Left lung (tissue), 4 donors: ENCODE measurements at regions not wholly inside any gene's neighbourhood (a gene's known extent, or its start where the extent isn't known, plus 50 kb on each side); places are given as distances from the start of the nearest gene placed in this dataset.

Source experiments
- ATAC-seq: fragments of 200-7000 bp; cut with Tn5 transposase; one replicate; pipeline ENCODE4 v1.9.1; 2020; ENCODE audit warnings: moderate library complexity
- DNase-seq, 4 donors: peaks; one replicate each; pipeline ENCODE4 v3.0.0-alpha.2; 2013 to 2020
- H3K27ac ChIP-seq, 2 donors: fragments of 200-600 bp; sonication (generic) in 1 of 2; one replicate each; pipeline versions ENCODE4 v1.5.0 to v1.8.0; 2020 to 2021
- H3K27me3 ChIP-seq, 2 donors: fragments of 200-600 bp; sonication (generic) in 1 of 2; one replicate each; pipeline versions ENCODE4 v1.5.0 to v1.8.0; 2020 to 2021
- H3K36me3 ChIP-seq, 2 donors: fragments of 200-600 bp; sonication (generic) in 1 of 2; one replicate each; pipeline versions ENCODE4 v1.5.0 to v1.8.0; 2020 to 2021
- H3K4me1 ChIP-seq, 2 donors: fragments of 200-600 bp; one replicate each; pipeline ENCODE4 v1.8.0; 2021
- H3K4me3 ChIP-seq, 2 donors: fragments of 200-600 bp; sonication (generic) in 1 of 2; one replicate each; pipeline versions ENCODE4 v1.5.0 to v1.8.0; 2020 to 2021; ENCODE audit warnings: mild to moderate bottlenecking in 1 of 2
- H3K9me3 ChIP-seq, 2 donors: fragments of 200-600 bp; sonication (generic) in 1 of 2; one replicate each; pipeline versions ENCODE4 v1.5.0 to v1.8.0; 2020 to 2021
- intact Hi-C, 2 donors: fragments of 100-400 bp; cut with DNase I; formaldehyde crosslinking; loops; one replicate each; pipeline versions ENCODE4 v1.11.2 to v1.14.2; 2022
- TF ChIP-seq, protein P1 (sequence below), 2 donors: fragments of 200-600 bp; sonication (generic) in 1 of 2; IDR thresholded peaks; one replicate each; pipeline versions ENCODE4 v1.5.0 to v1.8.0; 2021; ENCODE audit warnings: antibody characterized with exemption in 2 of 2
- donor health status: DM: no; HTN: yes; CAD: no.
- donor health status: DM: no; HTN: no; CAD: no.

GRCh38 chr18:76660571-76661192, 161.7 kb upstream of the ZNF236 start:
- intact Hi-C loops: no loop called here
- Histone ChIP-seq H3K27ac (no peak overlapping the region), H3K9me3 (no peaks in the 10 kb centered on the region), H3K4me3 (no peak overlapping the region), H3K4me1 (no peaks in the 10 kb centered on the region), H3K27me3 (peaks cover 11 to 25% of the 10 kb centered on the region in 2 donors), H3K36me3 (no peaks in the 10 kb centered on the region)
- TF ChIP-seq, protein P1, sequence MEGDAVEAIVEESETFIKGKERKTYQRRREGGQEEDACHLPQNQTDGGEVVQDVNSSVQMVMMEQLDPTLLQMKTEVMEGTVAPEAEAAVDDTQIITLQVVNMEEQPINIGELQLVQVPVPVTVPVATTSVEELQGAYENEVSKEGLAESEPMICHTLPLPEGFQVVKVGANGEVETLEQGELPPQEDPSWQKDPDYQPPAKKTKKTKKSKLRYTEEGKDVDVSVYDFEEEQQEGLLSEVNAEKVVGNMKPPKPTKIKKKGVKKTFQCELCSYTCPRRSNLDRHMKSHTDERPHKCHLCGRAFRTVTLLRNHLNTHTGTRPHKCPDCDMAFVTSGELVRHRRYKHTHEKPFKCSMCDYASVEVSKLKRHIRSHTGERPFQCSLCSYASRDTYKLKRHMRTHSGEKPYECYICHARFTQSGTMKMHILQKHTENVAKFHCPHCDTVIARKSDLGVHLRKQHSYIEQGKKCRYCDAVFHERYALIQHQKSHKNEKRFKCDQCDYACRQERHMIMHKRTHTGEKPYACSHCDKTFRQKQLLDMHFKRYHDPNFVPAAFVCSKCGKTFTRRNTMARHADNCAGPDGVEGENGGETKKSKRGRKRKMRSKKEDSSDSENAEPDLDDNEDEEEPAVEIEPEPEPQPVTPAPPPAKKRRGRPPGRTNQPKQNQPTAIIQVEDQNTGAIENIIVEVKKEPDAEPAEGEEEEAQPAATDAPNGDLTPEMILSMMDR (IDR thresholded peaks at IDR 0.05): no peak
- no peak for ATAC-seq
- no peak for DNase-seq

- TF ChIP-seq, protein P1 (IDR thresholded peaks at IDR 0.05): no peak
- intact Hi-C loops: no loop called here
- Histone ChIP-seq H3K36me3 (no peaks in the 10 kb centered on the region), H3K27me3 (peaks cover 18 to 32% of the 10 kb centered on the region in 2 donors), H3K27ac (no peak overlapping the region), H3K4me1 (no peaks in the 10 kb centered on the region), H3K9me3 (no peaks in the 10 kb centered on the region), H3K4me3 (no peak overlapping the region)
- no peak for ATAC-seq
- no peak for DNase-seq
These were observed 163.6 kb upstream of the ZNF516 start for GRCh38 chr18:76658627-76659026.

DNA sequence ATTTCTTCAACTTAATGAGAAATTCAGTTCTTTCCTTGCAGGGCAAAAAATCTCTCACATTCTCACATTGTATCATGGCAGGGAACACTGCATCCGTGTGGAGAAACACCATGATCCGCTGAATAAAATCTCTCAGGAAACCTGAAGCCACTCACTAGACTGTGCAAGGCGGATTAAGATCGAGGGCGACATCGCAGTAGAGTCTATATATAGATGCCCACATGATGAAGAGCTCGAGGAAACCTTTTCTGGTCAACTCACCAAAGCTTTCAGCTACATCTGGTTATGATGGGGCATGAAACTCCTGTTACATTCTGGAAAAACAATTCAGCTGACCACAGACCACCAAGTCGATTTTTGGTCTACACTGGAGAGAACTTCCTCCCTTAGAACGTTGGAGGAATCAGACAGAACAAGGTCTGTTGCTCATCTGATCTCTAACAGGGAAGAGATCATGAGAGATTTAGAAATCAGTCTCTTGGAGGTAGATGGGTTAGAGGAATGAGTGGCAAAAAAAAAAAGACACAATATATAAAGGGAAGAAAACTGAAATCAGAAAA, 162.9 kb upstream of the ZNF516 start:
- H3K4me3 ChIP-seq: no peak overlapping the region
- TF ChIP-seq, protein P1 (IDR thresholded peaks at IDR 0.05): no peak
- ATAC-seq (no peak), DNase-seq (no peak)
- no peaks in the 10 kb centered on the region for H3K9me3 ChIP-seq
- intact Hi-C loops: no loop called here
- H3K36me3 ChIP-seq: no peaks in the 10 kb centered on the region
- no peaks in the 10 kb centered on the region for H3K4me1 ChIP-seq
- H3K27ac ChIP-seq: no peak overlapping the region
- H3K27me3 ChIP-seq: peaks cover 18 to 32% of the 10 kb centered on the region in 2 donors

GRCh38 chr18:76656925-76657827, 162.1 kb upstream of the ZNF516 start:
- no peak overlapping the region for H3K27ac ChIP-seq
- H3K4me1 ChIP-seq: no peaks in the 10 kb centered on the region
- DNase-seq (peak in 1 of 4 donors; percentile 47), ATAC-seq (no peak)
- H3K27me3 ChIP-seq: peaks cover 18 to 32% of the 10 kb centered on the region in 2 donors
- no peak overlapping the region for H3K4me3 ChIP-seq
- no peaks in the 10 kb centered on the region for H3K36me3 ChIP-seq
- TF ChIP-seq, protein P1 (IDR thresholded peaks at IDR 0.05): no peak
- intact Hi-C loops: no loop called here
- no peaks in the 10 kb centered on the region for H3K9me3 ChIP-seq

GRCh38 chr18:76654577-76654976, 159.5 kb upstream of the ZNF516 start:
- Histone ChIP-seq H3K27ac (no peak overlapping the region), H3K4me3 (no peak overlapping the region), H3K27me3 (peaks cover 18 to 43% of the 10 kb centered on the region in 2 donors), H3K36me3 (no peaks in the 10 kb centered on the region), H3K9me3 (no peaks in the 10 kb centered on the region), H3K4me1 (no peaks in the 10 kb centered on the region)
- intact Hi-C loops: no loop called here
- ATAC-seq (no peak), DNase-seq (peak in 1 of 4 donors; percentile 42)
- TF ChIP-seq, protein P1 (IDR thresholded peaks at IDR 0.05): no peak
